ENCODE measurements at regions not wholly inside any gene's neighbourhood (a gene's known extent, or its start where the extent isn't known, plus 50 kb on each side); places are given as distances from the start of the nearest gene placed in this dataset.

- Histone ChIP-seq H3K4me1 (ENCODE audit: control insufficient read depth in 2 of 3, insufficient read depth in 2 of 3, low read depth in 1 of 3, low read length in 3 of 3) (no peaks in the 10 kb centered on the region), H3K4me3 (ENCODE audit: low read length in 3 of 3) (no peak overlapping the region), H3K27me3 (ENCODE audit: control insufficient read depth, insufficient read depth, low read length) (no peaks in the 10 kb centered on the region), H3K9ac (ENCODE audit: low read length in 3 of 3) (no peak overlapping the region), H3K27ac (ENCODE audit: low read depth in 2 of 2, low read length in 2 of 2) (no peak overlapping the region), H3K36me3 (ENCODE audit: control insufficient read depth in 2 of 3, insufficient read depth in 3 of 3, low read length in 3 of 3) (no peaks in the 10 kb centered on the region), H3K9me3 (ENCODE audit: control insufficient read depth in 2 of 3, insufficient read depth in 1 of 3, low read length in 3 of 3) (no peaks in the 10 kb centered on the region)
- no peak for TF ChIP-seq CTCF (IDR thresholded peaks at IDR 0.05; ENCODE audit: borderline replicate concordance, extremely low read depth, insufficient read depth)
- intact Hi-C loops (cut with DNase I) = no loop called here
- FAIRE-seq (no peak), DNase-seq (no peak)
These were observed 126.7 kb downstream of the CTH start for GRCh38 chr1:70537788-70538187.

- H3K27me3 ChIP-seq (ENCODE audit: control insufficient read depth, insufficient read depth, low read length) = no peaks in the 10 kb centered on the region
- intact Hi-C loops (cut with DNase I) = no loop called here
- no peak overlapping the region for H3K27ac ChIP-seq (ENCODE audit: low read depth in 2 of 2, low read length in 2 of 2)
- H3K9me3 ChIP-seq (ENCODE audit: control insufficient read depth in 2 of 3, insufficient read depth in 1 of 3, low read length in 3 of 3) = no peaks in the 10 kb centered on the region
- H3K36me3 ChIP-seq (ENCODE audit: control insufficient read depth in 2 of 3, insufficient read depth in 3 of 3, low read length in 3 of 3) = no peaks in the 10 kb centered on the region
- H3K4me3 ChIP-seq (ENCODE audit: low read length in 3 of 3) = no peak overlapping the region
- no peak for DNase-seq
- TF ChIP-seq CTCF (IDR thresholded peaks at IDR 0.05; ENCODE audit: borderline replicate concordance, extremely low read depth, insufficient read depth) = no peak
- no peak for FAIRE-seq
- H3K4me1 ChIP-seq (ENCODE audit: control insufficient read depth in 2 of 3, insufficient read depth in 2 of 3, low read depth in 1 of 3, low read length in 3 of 3) = no peaks in the 10 kb centered on the region
- no peak overlapping the region for H3K9ac ChIP-seq (ENCODE audit: low read length in 3 of 3)
These were observed 131.0 kb downstream of the CTH start for GRCh38 chr1:70542030-70542429.

GRCh38 chr1:70542856-70543255 lies 131.8 kb downstream of the CTH start:
- H3K4me1 ChIP-seq (ENCODE audit: control insufficient read depth in 2 of 3, insufficient read depth in 2 of 3, low read depth in 1 of 3, low read length in 3 of 3) = no peaks in the 10 kb centered on the region
- intact Hi-C loops (cut with DNase I) = no loop called here
- FAIRE-seq = no peak
- TF ChIP-seq CTCF (IDR thresholded peaks at IDR 0.05; ENCODE audit: borderline replicate concordance, extremely low read depth, insufficient read depth) = no peak
- DNase-seq = no peak
- H3K27me3 ChIP-seq (ENCODE audit: control insufficient read depth, insufficient read depth, low read length) = no peaks in the 10 kb centered on the region
- H3K27ac ChIP-seq (ENCODE audit: low read depth in 2 of 2, low read length in 2 of 2) = no peak overlapping the region
- no peak overlapping the region for H3K9ac ChIP-seq (ENCODE audit: low read length in 3 of 3)
- no peaks in the 10 kb centered on the region for H3K9me3 ChIP-seq (ENCODE audit: control insufficient read depth in 2 of 3, insufficient read depth in 1 of 3, low read length in 3 of 3)
- no peak overlapping the region for H3K4me3 ChIP-seq (ENCODE audit: low read length in 3 of 3)
- no peaks in the 10 kb centered on the region for H3K36me3 ChIP-seq (ENCODE audit: control insufficient read depth in 2 of 3, insufficient read depth in 3 of 3, low read length in 3 of 3)

- H3K27ac ChIP-seq (ENCODE audit: low read depth in 2 of 2, low read length in 2 of 2) = no peak overlapping the region
- TF ChIP-seq CTCF (IDR thresholded peaks at IDR 0.05; ENCODE audit: borderline replicate concordance, extremely low read depth, insufficient read depth) = no peak
- no peaks in the 10 kb centered on the region for H3K36me3 ChIP-seq (ENCODE audit: control insufficient read depth in 2 of 3, insufficient read depth in 3 of 3, low read length in 3 of 3)
- no peaks in the 10 kb centered on the region for H3K9me3 ChIP-seq (ENCODE audit: control insufficient read depth in 2 of 3, insufficient read depth in 1 of 3, low read length in 3 of 3)
- H3K4me3 ChIP-seq (ENCODE audit: low read length in 3 of 3) = no peak overlapping the region
- FAIRE-seq = no peak
- DNase-seq = no peak
- intact Hi-C loops (cut with DNase I) = no loop called here
- H3K9ac ChIP-seq (ENCODE audit: low read length in 3 of 3) = no peak overlapping the region
- H3K4me1 ChIP-seq (ENCODE audit: control insufficient read depth in 2 of 3, insufficient read depth in 2 of 3, low read depth in 1 of 3, low read length in 3 of 3) = no peaks in the 10 kb centered on the region
- H3K27me3 ChIP-seq (ENCODE audit: control insufficient read depth, insufficient read depth, low read length) = no peaks in the 10 kb centered on the region
These were observed 135.7 kb downstream of the CTH start for GRCh38 chr1:70546726-70547125.

Measured in kidney (tissue), 13 donors.